Anterior cingulate cortex (tissue), 58 donors: ENCODE measurements at regions not wholly inside any gene's neighbourhood (a gene's known extent, or its start where the extent isn't known, plus 50 kb on each side); places are given as distances from the start of the nearest gene placed in this dataset.

ENCODE experiments used
- DNase-seq, 58 donors: peaks; one replicate each; lab custom pipeline; 2025; lab: John Stamatoyannopoulos, UW

- DNase-seq: no peak
Measured at GRCh38 chr9:18421391-18421790, 52.6 kb upstream of the ADAMTSL1 start.

- no peak for DNase-seq
Measured at GRCh38 chr9:18422296-18423036, 51.5 kb upstream of the ADAMTSL1 start.

DNA sequence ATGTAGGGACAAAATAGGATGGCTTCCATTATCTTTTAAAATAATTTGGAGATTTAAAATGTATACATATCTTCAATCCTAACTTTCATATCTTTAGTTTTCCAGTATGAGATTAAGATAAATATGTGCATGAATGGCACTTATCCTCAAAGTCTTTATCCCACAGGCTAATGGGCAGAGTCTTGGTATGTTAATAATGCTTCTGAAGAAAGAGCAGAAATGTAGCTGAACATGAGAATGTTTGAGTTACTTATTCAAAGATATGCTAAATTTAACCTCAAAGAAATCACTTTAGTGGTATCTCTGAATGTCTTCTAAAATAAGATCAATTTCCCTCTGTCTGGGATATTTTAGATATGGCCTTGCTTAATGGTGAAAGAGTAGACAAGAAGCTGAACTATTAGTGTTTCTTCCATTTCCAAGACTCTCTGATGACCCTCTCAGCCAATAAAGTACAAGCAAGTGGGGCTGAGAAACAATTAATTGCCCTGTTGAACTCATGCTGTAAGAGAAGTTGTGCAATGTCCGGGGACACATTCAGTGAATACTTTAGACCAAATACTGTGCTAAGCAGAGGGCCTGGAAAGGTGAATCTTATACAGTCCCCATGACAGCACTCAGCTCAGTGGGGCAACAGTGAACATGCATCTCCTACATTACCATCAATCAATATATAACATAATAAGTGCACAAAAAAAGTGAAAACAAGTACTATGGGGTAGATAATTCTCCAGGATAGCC, 50.0 kb upstream of the ADAMTSL1 start:
- DNase-seq: no peak
